Posterior vena cava (tissue), 2 donors: ENCODE measurements at regions not wholly inside any gene's neighbourhood (a gene's known extent, or its start where the extent isn't known, plus 50 kb on each side); places are given as distances from the start of the nearest gene placed in this dataset.
"Not testable (repeated sequence)": the region's sequence is repeated elsewhere in the genome, so short reads cannot be mapped to it uniquely, and the experiment has no call there.

Source experiments
- DNase-seq: peaks from one replicate; pipeline ENCODE4 v3.0.0-alpha.2; 2020; ENCODE audit warnings: low spot score
- intact Hi-C, 2 donors: fragments of 100-400 bp; cut with DNase I; formaldehyde crosslinking; loops; one replicate each; pipeline versions ENCODE4 v1.14.1 to v1.14.2; 2022 to 2023
- donor health status: DM: yes; HTN: yes; CAD: no.
- donor health status: DM: yes; HTN: yes; CAD: no.

- no peak for DNase-seq
- intact Hi-C loops: no loop called here
Measured at GRCh38 chr21:27058673-27059605, 92.1 kb upstream of the ADAMTS5 start.

- intact Hi-C loops: no loop called here
- DNase-seq: no peak
Measured at GRCh38 chr21:27057997-27058396, 91.1 kb upstream of the ADAMTS5 start.

- intact Hi-C loops: no loop called here
- no peak for DNase-seq
Measured at GRCh38 chr21:27047658-27048314, 80.9 kb upstream of the ADAMTS5 start.

- DNase-seq: no peak
Measured at GRCh38 chr21:27047283-27047657, 80.4 kb upstream of the ADAMTS5 start.

DNA sequence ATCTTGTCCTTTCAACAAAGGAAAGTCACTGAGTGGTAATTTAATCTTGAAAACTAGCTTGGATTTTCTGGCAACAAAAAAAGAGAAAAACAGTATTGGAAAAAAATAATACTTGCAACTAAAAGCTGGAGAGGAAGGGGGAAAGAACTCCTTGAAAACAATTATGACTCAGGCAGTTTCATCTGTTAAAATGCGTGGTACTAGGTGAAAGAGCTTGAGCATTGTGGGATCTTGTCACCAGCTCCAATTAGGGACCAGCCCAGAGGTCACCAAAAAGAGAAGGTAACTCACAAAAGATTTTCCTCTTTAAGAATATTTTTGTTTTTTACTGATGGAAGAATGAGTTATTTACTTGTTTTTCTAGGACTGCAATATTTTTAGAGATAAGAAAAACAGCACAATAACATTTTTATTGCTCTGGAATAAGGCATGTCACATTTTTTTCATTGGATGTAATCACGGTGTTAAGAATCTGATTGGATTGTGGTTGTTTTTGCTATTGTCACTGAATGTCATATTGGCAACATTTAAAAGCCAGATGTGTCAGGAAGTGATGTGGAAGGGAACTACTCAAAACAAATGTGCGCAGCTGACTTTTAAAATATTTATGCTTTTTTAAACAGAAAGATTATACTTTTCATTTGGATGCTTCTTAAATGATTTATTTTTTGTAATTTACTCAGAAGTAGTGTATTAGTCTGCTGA, 78.5 kb upstream of the ADAMTS5 start:
- DNase-seq: no peak
- intact Hi-C loops: no loop called here

More at GRCh38 chr21:27047283-27047657, 80.4 kb upstream of the ADAMTS5 start:
- intact Hi-C loops: no loop called here

DNA sequence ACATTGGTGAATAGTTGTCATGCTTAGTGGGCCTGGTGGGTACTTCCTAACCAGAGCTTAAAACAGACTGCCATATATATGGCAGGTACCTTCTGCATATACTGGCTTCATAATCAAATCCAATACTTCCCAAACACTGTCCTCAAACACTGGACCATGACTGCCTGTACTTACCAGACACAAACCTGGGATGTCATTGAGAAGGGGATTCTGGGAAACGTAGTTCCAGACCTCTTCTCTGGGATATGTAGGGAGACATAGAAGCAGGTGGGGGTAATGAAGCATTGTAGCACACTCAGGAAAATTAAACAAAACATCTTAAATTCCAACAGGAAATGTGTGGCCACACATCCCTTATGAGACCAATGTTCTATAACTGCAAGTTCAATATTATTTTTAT, 76.5 kb upstream of the ADAMTS5 start:
- no peak for DNase-seq
- intact Hi-C loops: no loop called here

DNA sequence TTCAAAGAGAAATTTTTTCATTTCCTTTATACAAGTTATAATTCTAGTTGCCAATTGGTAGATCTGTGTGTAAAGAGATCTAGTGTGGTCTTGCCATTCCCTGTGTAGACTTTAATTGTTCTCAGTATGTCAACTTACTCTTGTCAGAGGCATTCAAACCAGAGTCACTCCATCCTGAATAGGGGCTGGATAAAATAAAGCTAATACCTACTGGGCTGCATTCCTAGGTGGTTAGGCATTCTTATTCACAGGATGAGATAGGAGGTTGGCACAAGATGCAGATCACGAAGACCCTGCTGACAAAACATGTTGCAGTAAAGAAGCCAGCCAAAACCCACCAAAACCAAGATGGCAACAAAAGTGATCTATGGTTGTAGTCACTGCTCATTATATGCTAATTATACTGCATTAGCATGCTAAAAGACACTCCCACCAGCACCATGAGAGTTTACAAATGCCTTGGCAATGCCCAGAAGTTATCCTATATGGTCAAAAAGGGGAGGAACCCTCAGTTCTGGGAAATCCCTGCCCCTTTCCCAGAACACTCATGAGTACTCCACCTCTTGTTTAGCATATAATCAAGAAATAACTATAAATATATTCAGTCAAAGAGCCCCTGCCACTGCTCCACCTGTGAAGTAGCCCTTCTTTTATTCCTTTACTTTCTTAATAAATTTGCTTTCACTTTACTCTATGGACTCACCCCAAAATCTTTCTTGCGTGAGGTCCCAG, 74.0 kb upstream of the ADAMTS5 start:
- no peak for DNase-seq
- intact Hi-C loops: no loop called here

DNA sequence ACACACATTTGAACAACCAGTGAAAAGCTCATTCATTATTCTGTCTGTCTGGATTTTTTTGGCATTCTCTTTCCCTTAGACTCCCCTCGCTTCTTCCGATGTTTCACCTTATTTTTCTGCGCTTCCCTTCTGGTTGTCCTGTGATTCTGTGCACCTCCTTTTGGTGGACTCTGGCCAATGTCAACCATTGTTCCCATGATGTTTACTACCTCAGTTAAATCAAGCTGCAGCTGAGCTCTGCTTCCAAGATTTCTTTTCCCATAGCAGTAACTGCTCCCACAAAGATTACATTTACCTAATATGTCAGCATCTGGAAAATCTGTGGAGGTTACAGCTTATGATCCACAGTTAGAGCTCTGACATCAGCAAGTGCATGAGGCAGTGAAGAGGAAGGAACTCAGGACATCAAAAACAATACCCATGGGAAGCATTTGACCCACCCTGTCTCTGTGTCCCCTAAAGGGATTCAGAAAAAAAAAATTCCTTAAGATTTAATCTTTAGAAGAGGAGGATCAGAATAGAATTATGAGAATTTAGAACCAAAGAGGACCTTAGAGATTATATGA, 69.9 kb upstream of the ADAMTS5 start:
- no peak for DNase-seq
- intact Hi-C loops: no loop called here

DNA sequence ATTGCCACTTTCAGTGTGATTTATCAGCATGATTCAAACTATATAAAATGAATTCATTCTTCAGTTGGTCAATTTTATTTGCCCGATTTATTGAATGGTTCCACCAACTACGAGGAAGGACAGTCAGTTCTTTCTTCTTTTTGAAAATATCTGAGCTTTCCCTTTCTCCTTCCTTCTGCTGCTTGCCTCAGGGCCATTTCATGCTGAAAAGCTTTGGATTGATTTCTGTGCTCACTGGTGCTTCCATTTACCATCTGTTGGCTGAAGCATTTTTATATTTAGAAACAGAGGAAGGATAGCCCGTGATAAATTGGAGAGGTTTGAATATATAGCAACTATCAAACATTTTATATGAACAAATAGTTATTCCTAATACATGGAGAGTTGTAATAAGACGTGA, 68.9 kb upstream of the ADAMTS5 start:
- DNase-seq: no peak
- intact Hi-C loops: no loop called here

DNA sequence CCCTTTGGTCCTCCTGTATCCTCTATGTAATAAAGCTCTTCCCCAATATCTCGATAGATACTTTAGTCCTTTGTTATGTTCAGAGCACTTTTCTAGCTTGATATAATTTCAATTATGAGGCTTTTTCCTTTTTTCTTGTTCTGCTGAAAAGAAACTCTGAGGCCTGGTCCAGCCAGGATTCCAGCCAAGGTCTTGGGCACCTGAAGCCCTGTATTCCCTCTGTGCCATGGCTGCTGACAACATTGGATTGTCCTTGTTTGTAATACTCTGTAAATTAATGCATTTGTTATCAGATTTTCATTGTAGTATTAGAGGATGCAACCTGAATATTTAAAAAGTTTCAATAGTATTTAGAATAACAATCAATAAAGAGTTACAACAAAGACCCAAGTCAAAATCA, 67.9 kb upstream of the ADAMTS5 start:
- intact Hi-C loops: no loop called here
- no peak for DNase-seq

- DNase-seq: no peak
- intact Hi-C loops: no loop called here
Measured at GRCh38 chr21:27033471-27033870, 66.6 kb upstream of the ADAMTS5 start.

- DNase-seq: no peak
- intact Hi-C loops: no loop called here
Measured at GRCh38 chr21:27026501-27026900, 59.6 kb upstream of the ADAMTS5 start.

GRCh38 chr21:27025708-27026107, 58.8 kb upstream of the ADAMTS5 start:
- DNase-seq, intact Hi-C loops: not testable (repeated sequence)

GRCh38 chr21:27024971-27025370, 58.1 kb upstream of the ADAMTS5 start:
- intact Hi-C loops: no loop called here
- no peak for DNase-seq

- intact Hi-C loops: no loop called here
- no peak for DNase-seq
Measured at GRCh38 chr21:27024301-27024700, 57.4 kb upstream of the ADAMTS5 start.

GRCh38 chr21:27023186-27023585, 56.3 kb upstream of the ADAMTS5 start:
- intact Hi-C loops: no loop called here
- no peak for DNase-seq

GRCh38 chr21:27021801-27022200, 54.9 kb upstream of the ADAMTS5 start:
- intact Hi-C loops: no loop called here
- no peak for DNase-seq

GRCh38 chr21:27021046-27021445, 54.2 kb upstream of the ADAMTS5 start:
- DNase-seq: no peak
- intact Hi-C loops: no loop called here

GRCh38 chr21:27017246-27017645, 50.4 kb upstream of the ADAMTS5 start:
- DNase-seq: no peak
- intact Hi-C loops: no loop called here
